Nephron progenitor cell (in vitro differentiated cells): ENCODE measurements at regions not wholly inside any gene's neighbourhood (a gene's known extent, or its start where the extent isn't known, plus 50 kb on each side); places are given as distances from the start of the nearest gene placed in this dataset.
A peak's percentile ranks its signal among the peaks of the same experiment; 100 is the strongest.

Experiments
- DNase-seq: peaks from one replicate; pipeline ENCODE4 v3.0.0; 2021
- H3K27ac Mint-ChIP-seq: 2 replicates; pipeline ENCODE4 v1.8.0; 2021; ENCODE audit warnings: mild to moderate bottlenecking, moderate library complexity, mixed read lengths
- H3K27me3 Mint-ChIP-seq: 2 replicates; pipeline ENCODE4 v1.8.0; 2021; ENCODE audit warnings: mild to moderate bottlenecking, low read depth, mixed read lengths; ENCODE audit not compliant: poor library complexity
- H3K36me3 Mint-ChIP-seq: 2 replicates; pipeline ENCODE4 v1.8.0; 2021; ENCODE audit warnings: low read depth, mixed read lengths
- H3K4me1 Mint-ChIP-seq: 2 replicates; pipeline ENCODE4 v1.8.0; 2021; ENCODE audit warnings: mixed read lengths
- H3K4me3 Mint-ChIP-seq: 2 replicates; pipeline ENCODE4 v1.8.0; 2021; ENCODE audit warnings: mild to moderate bottlenecking, moderate library complexity, mixed read lengths
- H3K9me3 Mint-ChIP-seq: 2 replicates; pipeline ENCODE4 v1.8.0; 2021; ENCODE audit warnings: mild to moderate bottlenecking, moderate library complexity, mixed read lengths
- TF ChIP-seq, protein P1 (sequence below): fragments of 200-600 bp; sonication (generic); IDR thresholded peaks from 2 replicates; pipeline ENCODE4 v1.5.0; 2021; ENCODE audit warnings: antibody characterized with exemption

DNA sequence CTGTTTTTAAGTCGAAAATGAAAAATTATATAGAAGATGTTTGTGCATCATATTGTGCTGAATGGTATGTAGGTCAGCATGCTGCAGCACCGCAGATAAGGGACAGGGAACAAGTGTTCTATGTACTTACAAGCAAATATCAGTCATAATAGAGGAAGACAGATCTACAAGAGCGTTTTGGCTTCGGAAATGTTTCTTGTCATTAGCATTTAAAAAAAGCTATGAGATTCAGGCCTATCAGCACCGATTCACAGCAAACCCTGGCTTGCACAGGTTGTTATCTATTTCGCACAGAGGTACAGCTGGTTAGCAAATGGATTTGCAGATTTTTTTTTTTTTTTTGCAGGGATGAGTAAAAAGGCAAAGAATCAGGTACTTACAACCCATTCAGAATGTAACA is 204.2 kb upstream of the TBC1D5 start:
- Mint-ChIP-seq H3K36me3 (peaks cover 11% of the 10 kb centered on the region), H3K9me3 (peaks cover 4% of the 10 kb centered on the region), H3K4me3 (no peak overlapping the region), H3K27ac (no peak overlapping the region), H3K27me3 (no peaks in the 10 kb centered on the region), H3K4me1 (peaks cover 23% of the 10 kb centered on the region)
- DNase-seq, result no peak
- TF ChIP-seq, protein P1, sequence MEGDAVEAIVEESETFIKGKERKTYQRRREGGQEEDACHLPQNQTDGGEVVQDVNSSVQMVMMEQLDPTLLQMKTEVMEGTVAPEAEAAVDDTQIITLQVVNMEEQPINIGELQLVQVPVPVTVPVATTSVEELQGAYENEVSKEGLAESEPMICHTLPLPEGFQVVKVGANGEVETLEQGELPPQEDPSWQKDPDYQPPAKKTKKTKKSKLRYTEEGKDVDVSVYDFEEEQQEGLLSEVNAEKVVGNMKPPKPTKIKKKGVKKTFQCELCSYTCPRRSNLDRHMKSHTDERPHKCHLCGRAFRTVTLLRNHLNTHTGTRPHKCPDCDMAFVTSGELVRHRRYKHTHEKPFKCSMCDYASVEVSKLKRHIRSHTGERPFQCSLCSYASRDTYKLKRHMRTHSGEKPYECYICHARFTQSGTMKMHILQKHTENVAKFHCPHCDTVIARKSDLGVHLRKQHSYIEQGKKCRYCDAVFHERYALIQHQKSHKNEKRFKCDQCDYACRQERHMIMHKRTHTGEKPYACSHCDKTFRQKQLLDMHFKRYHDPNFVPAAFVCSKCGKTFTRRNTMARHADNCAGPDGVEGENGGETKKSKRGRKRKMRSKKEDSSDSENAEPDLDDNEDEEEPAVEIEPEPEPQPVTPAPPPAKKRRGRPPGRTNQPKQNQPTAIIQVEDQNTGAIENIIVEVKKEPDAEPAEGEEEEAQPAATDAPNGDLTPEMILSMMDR, result no peak

DNA sequence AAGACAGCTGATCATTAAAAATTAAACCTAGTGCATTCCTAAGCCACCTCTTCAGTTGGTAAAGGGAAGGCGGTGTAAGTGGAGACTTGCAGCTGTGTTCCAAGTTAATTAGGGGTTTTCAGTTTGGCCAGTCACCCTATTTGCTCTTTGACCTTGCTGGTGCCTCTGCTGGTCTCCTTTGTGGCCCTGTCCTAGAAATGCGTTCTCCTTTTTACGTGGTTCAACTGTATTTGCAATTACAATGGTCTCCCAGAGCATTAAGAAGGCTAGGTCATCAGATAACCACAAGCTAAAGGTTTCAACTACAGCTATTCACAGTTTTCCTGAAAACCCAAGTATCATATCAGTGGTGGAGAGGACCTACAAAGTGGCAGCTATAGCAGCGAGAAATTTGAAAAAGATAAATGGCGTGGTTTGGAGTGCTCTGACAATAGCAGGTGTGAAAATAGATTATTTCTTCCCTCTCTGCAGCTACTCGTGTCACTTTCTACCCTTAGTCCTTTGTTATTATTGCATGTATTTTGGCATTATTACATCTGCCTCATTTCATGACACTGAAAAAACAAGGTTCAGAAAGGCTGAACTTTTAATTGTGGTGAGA is 203.5 kb upstream of the TBC1D5 start:
- no peaks in the 10 kb centered on the region for H3K27me3 Mint-ChIP-seq
- H3K36me3 Mint-ChIP-seq, result peaks cover 10% of the 10 kb centered on the region
- TF ChIP-seq, protein P1, result no peak
- H3K4me1 Mint-ChIP-seq, result peaks cover 23% of the 10 kb centered on the region
- DNase-seq, result no peak
- peaks cover 4% of the 10 kb centered on the region for H3K9me3 Mint-ChIP-seq
- H3K27ac Mint-ChIP-seq, result peak overlapping the region; percentile 38
- no peak overlapping the region for H3K4me3 Mint-ChIP-seq

DNA sequence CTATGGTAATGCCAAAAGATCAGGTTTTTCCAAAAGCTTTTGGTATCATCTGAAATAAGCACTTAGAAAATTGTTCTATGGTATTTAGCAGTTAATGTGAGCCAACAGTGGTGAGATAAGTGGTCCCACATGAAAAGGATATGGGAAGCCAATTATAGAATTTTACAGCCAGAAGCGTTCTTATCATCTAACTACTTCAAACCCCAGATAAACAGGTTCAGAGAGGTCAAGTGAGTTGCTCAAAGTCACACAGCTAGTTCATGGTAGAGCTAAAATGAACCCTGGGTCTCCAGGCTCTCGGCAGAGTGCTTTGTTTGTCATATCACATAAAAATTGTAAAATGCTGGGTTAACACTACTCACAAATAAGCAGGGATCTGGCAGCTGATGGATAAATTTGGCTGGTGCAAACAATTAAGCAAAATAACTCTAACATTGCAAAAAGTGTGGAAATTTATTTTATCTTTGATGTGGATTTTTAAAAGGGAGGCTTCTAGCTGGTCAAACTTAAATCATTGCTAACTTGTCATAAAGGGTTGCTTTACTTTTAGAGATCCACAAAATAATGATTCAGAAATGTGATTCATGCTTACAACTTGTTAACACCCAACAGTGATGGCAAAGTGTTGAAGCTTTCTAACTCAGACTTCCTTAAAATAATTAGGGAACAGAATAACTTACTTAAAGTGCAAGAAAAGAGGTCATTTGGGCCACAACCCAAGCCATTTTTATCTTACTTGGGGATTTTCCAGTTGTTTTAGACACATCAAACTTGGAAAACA is 202.8 kb upstream of the TBC1D5 start:
- Mint-ChIP-seq H3K4me3 (no peak overlapping the region), H3K36me3 (peaks cover 4% of the 10 kb centered on the region), H3K27ac (no peak overlapping the region), H3K27me3 (no peaks in the 10 kb centered on the region), H3K9me3 (no peaks in the 10 kb centered on the region), H3K4me1 (peaks cover 23% of the 10 kb centered on the region)
- TF ChIP-seq, protein P1, result no peak
- DNase-seq, result no peak

DNA sequence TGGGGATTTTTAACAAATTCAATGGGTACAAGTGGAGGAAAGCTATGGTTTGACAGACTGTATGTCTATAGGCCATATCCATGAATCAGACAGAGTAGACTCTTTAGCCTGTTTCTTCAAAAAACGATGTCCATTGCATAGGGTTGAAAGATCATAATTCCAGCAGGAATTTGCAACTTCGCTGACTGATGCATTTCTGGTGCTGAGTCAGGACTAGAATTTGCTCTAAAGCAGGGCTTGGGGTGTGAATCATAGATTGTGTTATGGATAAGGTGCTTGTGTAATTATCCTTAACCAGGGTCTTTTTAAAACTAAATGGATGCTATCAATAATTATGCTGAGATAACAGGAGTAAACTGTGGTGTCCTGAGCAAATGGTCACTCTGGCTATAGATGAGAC is 200.4 kb upstream of the TBC1D5 start:
- Mint-ChIP-seq H3K4me3 (no peak overlapping the region), H3K27ac (no peak overlapping the region), H3K27me3 (no peaks in the 10 kb centered on the region), H3K4me1 (peaks cover 14% of the 10 kb centered on the region), H3K36me3 (no peaks in the 10 kb centered on the region), H3K9me3 (no peaks in the 10 kb centered on the region)
- TF ChIP-seq, protein P1, result no peak
- DNase-seq, result no peak

DNA sequence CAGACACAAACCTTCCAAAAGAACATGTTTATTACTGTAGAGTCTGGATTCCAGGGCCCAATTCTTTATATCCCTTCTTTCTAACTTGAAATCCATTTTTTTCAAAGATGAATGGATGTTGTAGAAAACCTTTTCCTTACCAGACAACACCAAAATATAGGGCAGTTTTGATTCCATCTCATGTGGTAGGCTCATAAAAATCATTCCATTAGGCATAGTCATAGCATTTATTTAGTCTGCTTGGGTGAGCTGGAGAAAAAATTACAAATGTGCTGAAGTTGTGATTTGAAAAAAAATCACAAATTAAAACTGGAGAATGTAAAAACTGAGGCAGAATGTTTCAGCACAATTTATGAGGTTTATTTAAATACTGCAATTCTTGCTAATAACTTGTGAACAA is 199.3 kb upstream of the TBC1D5 start:
- no peak overlapping the region for H3K4me3 Mint-ChIP-seq
- H3K36me3 Mint-ChIP-seq, result no peaks in the 10 kb centered on the region
- H3K4me1 Mint-ChIP-seq, result peaks cover 14% of the 10 kb centered on the region
- no peak overlapping the region for H3K27ac Mint-ChIP-seq
- H3K27me3 Mint-ChIP-seq, result no peaks in the 10 kb centered on the region
- TF ChIP-seq, protein P1, result no peak
- H3K9me3 Mint-ChIP-seq, result no peaks in the 10 kb centered on the region
- DNase-seq, result no peak

DNA sequence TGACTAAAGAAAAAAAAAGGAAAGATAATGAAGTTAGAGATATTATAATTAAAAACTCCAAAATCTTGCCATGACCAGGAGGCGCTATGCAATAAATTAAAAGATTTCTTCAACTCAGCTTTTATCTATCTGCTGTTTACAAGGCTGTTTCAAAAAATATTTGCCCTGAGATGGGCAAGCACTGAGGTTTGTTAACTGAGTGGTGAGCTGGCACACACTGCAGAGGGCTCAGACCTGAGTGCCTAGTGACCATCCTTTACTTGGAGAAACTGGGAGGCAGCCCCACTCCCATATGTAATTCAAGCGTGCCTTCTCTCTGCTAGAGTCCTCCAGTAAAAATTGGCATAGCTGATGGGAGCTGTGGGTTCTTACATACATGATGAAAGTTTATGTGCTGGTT is 198.7 kb upstream of the TBC1D5 start:
- Mint-ChIP-seq H3K36me3 (no peaks in the 10 kb centered on the region), H3K27ac (no peak overlapping the region), H3K4me3 (no peak overlapping the region), H3K4me1 (peaks cover 13% of the 10 kb centered on the region), H3K9me3 (no peaks in the 10 kb centered on the region), H3K27me3 (no peaks in the 10 kb centered on the region)
- DNase-seq, result no peak
- TF ChIP-seq, protein P1, result no peak
